ENCODE measurements at regions not wholly inside any gene's neighbourhood (a gene's known extent, or its start where the extent isn't known, plus 50 kb on each side); places are given as distances from the start of the nearest gene placed in this dataset.

DNA sequence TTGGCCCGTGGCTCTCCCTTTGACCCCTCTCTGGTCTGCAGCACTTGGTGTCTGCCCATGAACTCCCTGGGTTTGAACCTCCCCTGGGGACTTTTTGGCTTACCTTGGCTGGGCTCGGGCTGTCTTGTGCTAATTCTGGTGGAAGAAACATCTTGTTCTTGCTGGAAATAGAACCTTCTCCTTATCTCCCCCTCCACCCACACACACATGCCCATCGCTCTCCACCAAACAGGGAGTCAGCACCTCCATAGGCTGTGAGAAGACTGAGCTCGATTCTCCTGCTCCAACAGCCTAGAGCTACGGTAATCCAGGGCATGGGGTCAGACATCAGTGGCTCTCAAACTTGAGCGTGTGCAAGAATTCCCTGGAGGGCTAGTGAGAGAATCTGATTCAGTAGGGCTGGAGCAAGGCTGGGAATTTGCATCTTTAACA lies 114.4 kb upstream of the SLC22A23 start:
- H3K4me3 ChIP-seq (ENCODE audit: low read length) = no peak overlapping the region
- no peak for DNase-seq (ENCODE audit: low read depth, low spot score)

DNA sequence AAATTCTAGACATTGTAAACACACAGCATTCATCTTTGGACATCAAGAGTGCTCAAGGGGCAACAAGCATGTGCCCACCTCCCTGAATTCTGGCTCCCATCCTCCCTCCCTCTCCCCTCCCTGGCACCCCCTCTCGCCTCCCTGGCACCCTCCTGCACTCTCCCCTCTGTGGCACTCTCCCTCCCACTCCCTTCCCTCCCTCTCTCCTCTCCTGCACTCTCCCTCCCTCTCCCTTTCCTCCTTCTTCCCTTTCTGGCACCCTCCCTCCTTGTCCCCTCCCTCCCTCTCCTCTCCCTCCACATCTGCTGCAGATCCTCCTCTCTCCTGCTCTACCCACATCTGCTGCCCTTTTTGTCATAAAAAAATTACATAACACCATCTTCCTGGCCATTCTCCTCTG lies 113.0 kb upstream of the SLC22A23 start:
- no peak overlapping the region for H3K4me3 ChIP-seq (ENCODE audit: low read length)
- no peak for DNase-seq (ENCODE audit: low read depth, low spot score)

DNA sequence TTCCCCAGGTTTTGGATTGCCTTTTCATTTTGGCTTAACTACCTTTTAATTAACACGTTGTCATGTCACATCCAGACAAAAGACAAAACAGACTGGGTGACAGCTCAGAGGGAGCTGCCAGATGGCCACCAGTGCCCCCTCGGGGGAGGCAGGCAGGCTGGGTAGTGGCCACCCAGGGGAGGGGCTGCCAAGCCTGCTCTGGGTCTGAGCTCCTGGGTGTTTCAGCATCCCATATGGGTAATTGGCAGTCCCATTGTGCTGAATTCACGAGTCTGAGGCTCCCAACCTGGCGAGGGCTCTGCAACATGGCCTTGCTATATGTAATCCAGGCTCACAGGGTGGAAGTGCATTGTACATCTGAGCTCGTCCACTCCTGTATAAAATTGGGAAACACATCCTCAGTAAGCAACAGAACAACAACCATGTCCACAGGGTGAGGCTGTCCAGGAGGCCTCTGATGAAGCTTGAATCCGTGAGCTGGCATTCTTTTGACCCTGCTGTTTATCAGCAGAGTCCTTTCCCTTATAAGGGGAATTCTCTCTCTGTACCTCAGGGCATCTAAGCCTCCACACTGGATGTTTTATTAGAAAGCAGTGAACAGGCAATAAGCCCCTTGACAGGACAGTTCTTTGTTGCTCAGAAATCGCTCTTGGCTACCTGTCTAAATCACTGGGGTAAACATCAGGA lies 111.7 kb upstream of the SLC22A23 start:
- DNase-seq (ENCODE audit: low read depth, low spot score) = no peak

DNA sequence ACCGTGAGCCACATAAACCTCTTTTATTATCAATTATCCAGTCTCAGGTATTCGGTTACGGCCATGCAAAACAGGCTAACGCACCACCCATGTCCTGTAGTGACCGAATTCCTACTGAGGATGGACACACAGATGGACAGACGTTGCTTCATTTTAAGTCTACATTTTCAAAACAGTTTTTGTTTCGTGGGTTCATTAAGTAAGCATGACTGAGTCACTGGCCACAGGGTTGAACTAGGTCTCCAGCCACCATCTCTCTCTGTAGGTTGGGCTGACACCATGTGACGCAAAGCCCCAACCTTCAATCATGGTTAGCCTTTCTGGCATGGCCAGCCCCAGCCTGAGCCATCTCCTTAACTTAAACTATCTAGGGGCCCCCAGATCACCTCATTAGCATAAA lies 110.0 kb upstream of the SLC22A23 start:
- no peak for DNase-seq (ENCODE audit: low read depth, low spot score)
- no peak overlapping the region for H3K4me3 ChIP-seq (ENCODE audit: low read length)

More for the DNA sequence above, 111.7 kb upstream of the SLC22A23 start:
- H3K4me3 ChIP-seq (ENCODE audit: low read length) = no peak overlapping the region

DNA sequence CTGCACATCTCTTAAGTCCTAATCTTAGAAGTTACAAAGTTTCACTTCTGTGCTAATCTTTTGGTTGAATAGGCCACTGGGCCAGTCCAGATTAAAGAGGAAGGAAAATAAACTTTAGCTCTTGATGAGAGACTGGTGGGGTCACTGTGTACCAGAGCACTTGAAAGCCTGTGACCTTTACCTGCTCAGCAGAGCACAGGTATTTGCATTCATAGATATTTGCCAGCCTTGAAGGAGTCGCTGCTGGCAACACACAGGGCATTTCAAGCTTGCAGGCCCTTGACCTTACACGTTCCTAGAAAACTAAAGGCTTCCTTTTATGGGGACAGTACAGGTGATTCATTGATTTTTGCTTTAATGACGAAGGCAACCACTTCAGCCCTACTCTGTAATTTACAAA lies 108.4 kb upstream of the SLC22A23 start:
- DNase-seq (ENCODE audit: low read depth, low spot score) = no peak
- no peak overlapping the region for H3K4me3 ChIP-seq (ENCODE audit: low read length)

DNA sequence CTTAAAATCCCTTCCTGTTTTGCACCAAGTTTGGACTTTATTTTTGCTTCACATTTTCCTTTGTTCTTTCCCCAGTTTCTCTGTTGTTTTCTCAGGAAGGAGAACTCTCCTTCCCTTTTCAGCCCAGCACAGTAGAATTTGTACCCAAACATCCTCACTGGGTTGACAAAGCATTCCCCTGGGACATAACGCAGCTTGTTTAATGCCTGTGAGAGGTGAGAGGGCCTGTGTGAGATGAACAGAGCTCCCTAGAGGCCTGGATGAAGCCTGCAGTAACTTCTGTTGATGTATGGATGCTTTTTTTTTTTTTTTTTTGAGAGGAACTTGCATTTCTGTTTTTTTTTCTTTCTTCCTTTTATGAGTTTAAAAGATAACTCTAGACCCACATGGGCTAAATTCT lies 104.9 kb upstream of the SLC22A23 start:
- DNase-seq (ENCODE audit: low read depth, low spot score) = peak; percentile 19
- H3K4me3 ChIP-seq (ENCODE audit: low read length) = no peak overlapping the region

DNA sequence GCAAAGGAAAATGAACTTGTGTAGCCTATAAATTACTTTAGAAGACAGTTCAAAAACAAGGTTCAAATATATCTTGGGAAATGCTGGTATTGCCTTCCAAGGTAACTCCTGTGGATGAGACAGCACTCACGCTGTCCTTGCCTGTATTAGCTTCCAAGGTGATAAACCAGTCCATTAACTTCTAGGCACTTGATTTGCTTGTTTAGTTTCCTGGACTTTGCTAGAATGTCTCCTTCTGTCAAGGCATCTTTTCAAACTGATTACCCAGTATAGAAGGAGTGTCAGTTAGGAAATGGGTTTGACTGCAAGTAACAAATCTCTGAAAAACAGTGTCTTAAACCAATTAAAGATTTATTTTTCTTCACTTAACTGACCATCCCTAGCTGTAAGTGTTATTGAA lies 103.4 kb upstream of the SLC22A23 start:
- H3K4me3 ChIP-seq (ENCODE audit: low read length) = no peak overlapping the region
- DNase-seq (ENCODE audit: low read depth, low spot score) = no peak

DNA sequence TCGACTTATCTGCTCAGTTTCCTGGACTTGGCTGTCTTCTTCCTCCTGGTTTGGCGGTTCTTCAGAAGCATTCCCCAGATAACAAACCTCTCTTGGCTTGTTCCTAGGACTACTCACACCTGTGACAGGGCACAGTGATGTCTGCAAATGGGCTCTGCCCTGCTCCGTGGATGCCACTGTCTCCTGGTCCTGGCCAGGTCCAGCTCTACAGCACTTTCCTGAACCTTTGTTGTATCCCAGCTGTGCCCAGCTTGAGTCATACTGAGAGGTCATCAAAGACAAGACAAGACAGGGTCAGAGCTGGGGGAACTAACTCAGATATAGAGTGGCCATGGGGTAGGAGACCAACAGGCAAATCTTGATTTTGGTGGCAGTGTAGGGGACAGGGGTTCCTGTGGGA lies 102.7 kb upstream of the SLC22A23 start:
- DNase-seq (ENCODE audit: low read depth, low spot score) = no peak
- no peak overlapping the region for H3K4me3 ChIP-seq (ENCODE audit: low read length)

DNA sequence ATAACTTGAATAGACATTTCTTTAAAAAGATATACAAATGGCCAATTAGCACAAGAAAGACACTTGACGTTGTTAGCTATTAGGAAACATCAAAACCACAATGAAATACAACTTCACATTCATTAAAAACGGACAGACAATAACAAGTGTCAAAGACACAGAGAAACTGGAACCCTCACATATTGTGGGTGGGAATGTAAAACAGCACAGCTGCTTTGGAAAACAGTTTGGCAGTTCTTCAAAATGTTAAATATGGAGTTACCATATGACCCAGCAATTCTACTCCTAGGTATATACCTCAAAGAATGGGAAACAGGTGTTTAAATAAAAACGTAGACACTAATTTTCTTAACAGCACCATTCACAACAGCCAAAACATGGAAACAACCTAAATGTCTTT lies 100.5 kb upstream of the SLC22A23 start:
- DNase-seq (ENCODE audit: low read depth, low spot score) = no peak

DNA sequence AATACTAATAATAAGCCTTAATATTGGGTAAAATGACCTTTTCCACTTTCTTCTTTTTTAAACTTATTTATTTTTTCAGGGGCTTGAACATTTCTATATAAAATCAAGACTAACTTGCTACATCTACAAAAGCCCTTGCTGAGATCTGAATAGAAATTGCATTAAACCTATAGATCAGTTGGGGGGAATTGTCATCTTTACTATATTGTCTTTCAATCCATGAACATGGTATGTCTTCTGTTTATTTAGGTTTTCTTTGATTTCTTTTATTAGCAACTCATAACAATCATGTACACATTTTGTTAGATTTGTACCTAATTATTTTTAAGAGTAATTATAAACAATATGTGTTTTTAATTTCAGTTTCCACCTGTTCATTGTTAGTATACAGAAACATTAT lies 96.4 kb upstream of the SLC22A23 start:
- no peak overlapping the region for H3K4me3 ChIP-seq (ENCODE audit: low read length)
- DNase-seq (ENCODE audit: low read depth, low spot score) = no peak

More for the DNA sequence above, 100.5 kb upstream of the SLC22A23 start:
- no peak overlapping the region for H3K4me3 ChIP-seq (ENCODE audit: low read length)

DNA sequence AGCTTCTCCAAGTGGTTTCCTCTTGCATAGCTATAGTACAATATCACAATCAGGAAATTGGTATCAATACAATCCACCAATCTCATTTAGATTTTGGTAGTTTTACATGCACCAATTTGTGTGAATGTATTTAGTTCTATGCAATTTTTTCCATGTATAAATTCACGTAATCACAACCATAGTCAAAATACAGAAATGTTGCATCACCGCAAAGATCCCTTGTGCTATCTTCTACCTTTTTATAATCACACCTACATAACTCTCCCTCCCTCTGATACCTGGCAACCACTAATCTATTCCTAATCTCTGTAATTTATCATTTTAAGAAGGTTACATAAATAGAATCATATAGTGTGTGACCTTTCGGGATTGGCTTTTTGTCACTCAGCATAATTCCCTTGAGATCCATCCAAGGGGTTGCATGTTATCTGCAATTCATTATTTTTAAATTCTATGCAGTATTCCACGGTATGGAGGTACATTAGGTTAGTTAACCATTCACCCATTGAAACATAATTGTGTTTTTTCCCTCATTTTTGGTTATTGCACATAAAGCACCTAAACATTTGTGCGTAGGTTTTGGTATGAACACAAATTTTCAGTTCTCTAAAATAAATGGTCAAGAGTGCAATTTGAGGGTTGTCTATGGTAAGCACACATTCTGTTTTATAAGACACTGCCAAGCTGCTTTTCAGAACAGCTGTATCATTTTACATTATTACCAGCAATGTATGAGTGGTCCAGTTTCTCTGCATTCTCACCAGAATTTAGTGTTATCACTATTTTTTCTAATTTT lies 95.1 kb upstream of the SLC22A23 start:
- H3K4me3 ChIP-seq (ENCODE audit: low read length) = no peak overlapping the region
- no peak for DNase-seq (ENCODE audit: low read depth, low spot score)

DNA sequence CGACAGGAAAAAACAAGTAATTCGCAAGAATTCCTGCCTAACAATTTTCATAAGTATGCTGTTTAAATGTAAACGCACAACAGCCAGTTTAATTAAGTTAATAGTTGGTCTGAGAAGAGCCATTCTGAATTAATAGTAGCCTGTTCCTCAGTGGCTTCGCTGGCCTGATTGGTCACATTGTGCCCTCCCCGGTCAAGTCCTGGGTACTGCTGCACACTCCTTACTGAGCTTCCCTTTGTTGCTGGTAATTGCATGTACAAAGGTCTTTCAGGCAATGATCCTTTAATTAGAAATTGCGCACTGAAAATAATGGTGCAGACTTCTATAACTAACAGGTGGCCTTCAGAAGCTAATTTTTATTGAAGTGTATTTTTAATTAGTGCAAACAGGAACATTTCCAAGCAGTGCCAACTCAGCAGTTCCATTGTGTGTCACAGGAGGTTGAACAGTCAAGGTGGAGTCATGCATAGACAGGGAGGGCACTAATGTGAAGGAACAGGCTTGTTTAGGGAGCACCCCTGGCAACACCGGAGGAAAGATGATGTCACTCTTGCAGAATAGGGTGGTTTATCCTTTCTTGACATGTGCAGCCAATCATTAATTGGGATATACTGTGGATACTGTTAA lies 92.6 kb upstream of the SLC22A23 start:
- H3K4me3 ChIP-seq (ENCODE audit: low read length) = no peak overlapping the region
- DNase-seq (ENCODE audit: low read depth, low spot score) = no peak

DNA sequence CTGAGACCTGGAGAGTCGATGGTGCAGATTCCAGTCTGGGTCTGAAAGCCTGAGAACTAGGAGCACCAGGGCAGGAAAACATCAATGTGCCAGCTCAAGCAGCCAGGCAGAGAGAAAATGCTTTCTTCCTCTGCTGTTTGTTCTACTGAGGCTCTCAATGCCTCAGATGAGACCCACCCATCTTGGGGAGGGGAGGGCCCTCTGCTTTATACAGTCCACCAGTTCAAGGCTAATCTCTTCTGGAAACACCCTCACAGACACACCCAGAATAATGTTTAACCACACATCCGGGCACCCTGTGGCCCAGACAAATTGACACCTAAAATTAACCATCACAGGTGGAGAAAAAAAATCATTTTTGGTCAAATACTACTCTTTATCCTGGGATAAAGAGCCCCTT lies 89.3 kb upstream of the SLC22A23 start:
- no peak for DNase-seq (ENCODE audit: low read depth, low spot score)
- H3K4me3 ChIP-seq (ENCODE audit: low read length) = no peak overlapping the region

DNA sequence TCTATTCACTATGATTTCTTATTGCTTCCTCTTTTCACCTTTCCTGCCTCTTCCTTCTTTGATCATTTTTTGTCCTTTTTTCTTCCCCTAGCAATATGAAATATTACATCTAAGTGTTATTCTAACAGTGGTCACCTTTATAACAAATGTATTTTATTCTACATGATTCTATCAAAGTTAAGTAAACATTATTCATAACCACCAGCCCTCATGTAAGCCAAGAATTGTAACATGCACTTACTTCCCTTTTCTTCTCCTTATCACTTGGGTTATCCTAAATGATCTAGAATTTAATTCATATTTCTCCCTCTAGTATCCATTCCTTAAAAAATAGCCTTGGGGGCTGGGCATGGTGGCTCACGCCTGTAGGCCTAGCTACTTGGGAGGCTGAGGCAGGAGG lies 88.3 kb upstream of the SLC22A23 start:
- H3K4me3 ChIP-seq (ENCODE audit: low read length) = no peak overlapping the region
- no peak for DNase-seq (ENCODE audit: low read depth, low spot score)

DNA sequence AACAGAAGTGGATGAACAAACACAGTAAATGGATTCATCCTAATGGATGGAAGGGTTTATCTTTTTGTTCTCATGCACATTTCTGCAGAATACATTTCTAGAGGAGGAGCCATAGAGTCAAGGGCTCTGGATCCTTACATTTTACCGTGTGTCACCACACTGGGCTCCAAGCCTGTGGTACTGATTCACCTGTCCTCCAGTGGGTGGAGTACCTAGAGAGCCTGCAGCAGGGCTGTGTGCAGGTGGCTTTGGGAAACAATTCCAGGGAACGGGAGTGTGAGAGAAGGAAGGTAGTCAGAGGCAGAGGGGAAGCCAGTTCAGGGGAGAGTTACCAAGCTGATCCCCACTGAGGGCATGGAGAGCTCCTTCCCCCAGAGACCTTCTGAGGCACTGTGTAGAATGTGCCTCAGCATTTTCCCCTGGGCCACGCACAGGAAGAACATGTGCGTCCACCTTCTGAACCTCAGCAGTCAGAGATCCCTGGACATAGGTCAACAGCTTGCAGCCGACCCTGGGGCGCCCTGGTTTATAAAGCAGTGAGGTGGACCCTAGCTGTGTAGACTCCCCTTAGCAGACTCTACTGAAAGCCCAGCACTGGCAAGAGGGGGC lies 85.3 kb upstream of the SLC22A23 start:
- H3K4me3 ChIP-seq (ENCODE audit: low read length) = no peak overlapping the region
- no peak for DNase-seq (ENCODE audit: low read depth, low spot score)

DNA sequence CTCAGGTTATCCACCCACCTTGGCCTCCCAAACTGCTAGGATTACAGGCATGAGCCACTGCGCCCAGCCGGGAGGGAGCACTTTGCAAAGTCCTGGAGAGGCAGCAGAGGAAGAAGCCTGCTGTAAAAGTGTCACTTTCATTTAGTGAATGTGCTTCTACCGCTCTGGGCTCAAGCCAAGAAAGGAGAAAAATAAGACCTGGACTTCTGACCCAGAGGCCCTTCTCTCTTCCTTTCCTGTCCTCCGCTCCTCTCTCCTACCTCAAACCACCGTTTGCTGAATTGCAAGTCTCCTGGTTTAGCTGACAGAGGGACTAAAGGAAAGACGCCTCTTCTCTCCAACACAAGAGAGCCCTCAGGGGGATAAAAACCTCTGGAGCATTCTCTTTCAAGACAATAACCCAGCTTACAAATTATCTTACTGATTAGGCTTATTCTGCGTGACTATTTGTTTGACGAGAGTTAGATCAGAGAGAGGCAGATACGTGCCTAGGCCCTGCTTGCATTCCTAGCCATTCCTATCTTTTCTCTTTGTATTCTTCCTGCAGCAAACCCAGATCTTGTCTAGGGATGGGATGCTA lies 84.2 kb upstream of the SLC22A23 start:
- DNase-seq (ENCODE audit: low read depth, low spot score) = no peak
- H3K4me3 ChIP-seq (ENCODE audit: low read length) = no peak overlapping the region

DNA sequence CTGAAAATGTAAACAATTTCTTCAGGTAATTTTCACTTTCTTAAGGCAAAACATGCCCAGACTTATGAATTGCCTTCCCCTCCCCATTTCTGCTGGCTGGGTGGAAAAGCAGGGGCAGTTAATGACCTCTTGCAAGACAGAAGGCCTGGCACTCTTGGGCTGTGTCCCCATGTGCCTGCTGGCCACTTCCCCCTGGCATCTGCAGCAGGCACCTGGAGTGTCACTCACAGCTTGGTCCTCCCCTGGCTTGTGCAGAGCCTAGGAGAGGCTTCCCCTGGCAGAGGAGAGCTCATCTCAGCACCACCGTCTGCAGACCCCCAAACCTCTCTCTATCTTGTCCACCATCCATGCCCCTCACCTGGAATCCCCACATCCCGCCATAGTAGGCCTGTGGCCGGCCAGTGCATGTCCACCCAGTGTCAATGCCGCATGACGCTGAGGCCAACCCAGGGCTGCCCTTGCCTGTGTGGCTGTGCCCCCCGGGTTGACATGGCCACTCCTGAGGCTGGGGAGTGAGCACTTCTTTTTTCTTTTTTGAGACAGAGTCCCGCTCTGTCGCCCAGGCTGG lies 83.5 kb upstream of the SLC22A23 start:
- H3K4me3 ChIP-seq (ENCODE audit: low read length) = no peak overlapping the region
- no peak for DNase-seq (ENCODE audit: low read depth, low spot score)

DNA sequence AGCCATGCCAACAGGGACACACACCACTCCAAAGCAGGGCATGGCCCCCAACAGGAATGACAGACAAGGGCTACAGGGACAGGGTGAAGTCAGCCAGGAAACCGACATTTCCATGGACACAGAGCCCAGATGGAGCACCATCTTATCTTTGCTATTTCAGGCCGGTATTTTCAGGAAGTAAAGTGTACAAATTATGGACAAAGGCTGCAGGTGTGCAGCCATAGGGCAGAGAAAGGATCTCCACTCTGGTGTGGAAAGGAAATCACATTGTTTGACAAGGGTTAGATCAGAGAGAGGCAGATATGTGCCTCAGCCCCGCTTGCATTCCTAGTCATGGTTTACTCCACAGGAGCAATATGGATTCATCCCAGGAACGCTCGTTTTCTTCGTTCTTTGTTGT lies 81.7 kb upstream of the SLC22A23 start:
- H3K4me3 ChIP-seq (ENCODE audit: low read length) = no peak overlapping the region
- DNase-seq (ENCODE audit: low read depth, low spot score) = no peak

DNA sequence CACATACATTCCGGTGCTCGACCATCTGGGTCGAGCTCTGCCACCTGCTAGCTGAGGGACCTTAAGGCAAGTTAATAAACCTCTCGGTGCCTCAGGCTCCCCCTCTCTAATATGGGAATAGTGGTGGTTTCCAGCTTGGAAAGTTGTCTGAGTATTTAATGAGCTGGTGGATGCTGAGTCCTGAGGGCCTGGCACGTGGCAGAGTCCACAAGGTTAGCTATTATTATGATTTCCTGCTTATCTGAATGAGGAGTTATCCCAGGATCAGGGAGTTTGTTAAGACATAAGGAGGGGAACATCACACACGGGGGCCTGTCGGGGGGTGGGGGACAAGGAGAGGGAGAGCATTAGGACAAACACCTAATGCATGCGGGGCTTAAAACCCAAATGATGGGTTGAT lies 80.1 kb upstream of the SLC22A23 start:
- DNase-seq (ENCODE audit: low read depth, low spot score) = no peak
- no peak overlapping the region for H3K4me3 ChIP-seq (ENCODE audit: low read length)
